K562 (cell line): ENCODE measurements at regions not wholly inside any gene's neighbourhood (a gene's known extent, or its start where the extent isn't known, plus 50 kb on each side); places are given as distances from the start of the nearest gene placed in this dataset.

Experiments
- ATAC-seq: fragments of 200-7000 bp; cut with Tn5 transposase; 3 replicates; pipeline ENCODE4 v1.9.1; 2020; ENCODE audit warnings: moderate library complexity
- BruUV-seq: library from RNA; stranded (reverse); fragments of 400-500 nt; replicated peaks from 2 replicates; lab custom pipeline; 2021; lab: Mats Ljungman, UMichigan
- CTCF ChIA-PET: fragments of 300-600 bp; formaldehyde crosslinking; extraction: SDS; loops from one replicate; lab custom pipeline; 2021; ENCODE audit warnings: low intra/inter-chr PET ratio; lab: Yijun Ruan, JAX
- POLR2A ChIA-PET: fragments of 300-600, 350-650 bp; sonication (Branson Sonifier 250); formaldehyde crosslinking; extraction: SDS; loops from one replicate; lab custom pipeline; 2021; ENCODE audit warnings: antibody characterized with exemption, inconsistent platforms; lab: Yijun Ruan, JAX
- DNase-seq, 4 experiments: peaks; one replicate each; pipeline versions ENCODE4 v3.0.0 to v3.0.0-alpha.2; 2011 to 2018; ENCODE audit warnings: low spot score in 3 of 4, mixed read lengths in 3 of 4; ENCODE audit errors: extremely low read depth in 1 of 4
- FAIRE-seq: peaks from 2 replicates; lab custom pipeline; 2011; peaks lifted over from hg19 to GRCh38; lab: Jason Lieb, UNC
- H2AFZ ChIP-seq: 2 replicates; pipeline ENCODE4 v1.6.0; 2011; ENCODE audit warnings: low read depth, low read length, control low read depth, inconsistent platforms
- H3K27ac ChIP-seq: fragments of 200-600 bp; 3 replicates; pipeline ENCODE4 v1.8.0; 2011; ENCODE audit warnings: low read depth, mild to moderate bottlenecking, control low read depth, inconsistent platforms, low read length, moderate library complexity, mixed read lengths; ENCODE audit errors: extremely low read depth
- H3K27me3 ChIP-seq, 2 experiments: fragments of 300-600 bp in 1 of 2; 2 replicates in 1 of 2; 3 replicates in 1 of 2; pipeline versions ENCODE4 v1.6.0 to v1.8.0; 2011; ENCODE audit warnings: inconsistent platforms in 2 of 2, low read length in 2 of 2, mild to moderate bottlenecking in 1 of 2, mixed read lengths in 1 of 2, moderate library complexity in 1 of 2; ENCODE audit not compliant: control insufficient read depth in 2 of 2, insufficient read depth in 2 of 2
- H3K36me3 ChIP-seq: fragments of 300-600 bp; 3 replicates; pipeline ENCODE4 v1.8.0; 2011; ENCODE audit warnings: mild to moderate bottlenecking, low read length, inconsistent platforms; ENCODE audit not compliant: control insufficient read depth, insufficient read depth
- H3K4me1 ChIP-seq, 2 experiments: fragments of 200-600 bp in 1 of 2; replicated peaks in 1 of 2; 2 replicates in 1 of 2; 3 replicates in 1 of 2; pipeline versions ENCODE4 v1.5.1 to v1.8.0; 2011; ENCODE audit warnings: inconsistent platforms in 2 of 2, low read length in 2 of 2, mild to moderate bottlenecking in 1 of 2, mixed read lengths in 1 of 2, moderate library complexity in 1 of 2; ENCODE audit not compliant: control insufficient read depth in 2 of 2, insufficient read depth in 2 of 2
- H3K4me2 ChIP-seq: 2 replicates; pipeline ENCODE4 v1.6.1; 2011; ENCODE audit warnings: low read length, control low read depth, inconsistent platforms, mixed read lengths; ENCODE audit not compliant: insufficient read depth
- H3K4me3 ChIP-seq: fragments of 200-600 bp; sonication (generic), shearing (Covaris generic); 2 replicates; pipeline ENCODE4 v1.5.1; 2016; ENCODE audit warnings: control low read depth, inconsistent platforms
- H3K79me2 ChIP-seq: fragments of 200-600 bp; 3 replicates; pipeline ENCODE4 v1.8.0; 2011; ENCODE audit warnings: low read length, inconsistent platforms; ENCODE audit not compliant: control insufficient read depth, insufficient read depth
- H3K9ac ChIP-seq, 2 experiments: 2 replicates each; pipeline versions ENCODE4 v1.6.0 to v1.6.1; 2011; ENCODE audit warnings: low read depth in 2 of 2, low read length in 2 of 2, control low read depth in 1 of 2, inconsistent platforms in 1 of 2, mild to moderate bottlenecking in 1 of 2, mixed read lengths in 1 of 2; ENCODE audit not compliant: insufficient read depth in 1 of 2
- H3K9me1 ChIP-seq: one replicate; pipeline ENCODE4 v1.6.0; 2011; ENCODE audit warnings: inconsistent platforms, mild to moderate bottlenecking, low read length, moderate library complexity; ENCODE audit not compliant: control insufficient read depth, insufficient read depth
- H3K9me3 ChIP-seq: replicated peaks from 2 replicates; pipeline ENCODE4 v1.5.1; 2011; ENCODE audit warnings: low read depth, low read length, inconsistent platforms; ENCODE audit not compliant: control insufficient read depth, insufficient read depth
- H4K20me1 ChIP-seq: replicated peaks from 2 replicates; pipeline ENCODE4 v1.6.1; 2011; ENCODE audit warnings: low read length, inconsistent platforms, mixed read lengths; ENCODE audit not compliant: control insufficient read depth, insufficient read depth
- GABPA ChIP-seq: fragments of 200-800 bp; sonication (Bioruptor generic); conservative IDR thresholded peaks from 2 replicates; pipeline ENCODE4 v1.6.1; 2016; ENCODE audit warnings: low read depth, missing genetic modification characterization, missing compliant biosample characterization
- NR1H2 ChIP-seq: sonication (generic); formaldehyde crosslinking; IDR thresholded peaks from 2 replicates; pipeline ENCODE4 v1.4.0; 2020; ENCODE audit warnings: mild to moderate bottlenecking, missing genetic modification reagents
- RUNX1 ChIP-seq: sonication (generic); IDR thresholded peaks from 2 replicates; pipeline ENCODE4 v1.6.1; 2016; ENCODE audit warnings: antibody characterized with exemption, low read depth
- TAF9B ChIP-seq: fragments of 450-650 bp; IDR thresholded peaks from 2 replicates; pipeline ENCODE4 v1.6.1; 2018; ENCODE audit warnings: mild to moderate bottlenecking; ENCODE audit not compliant: partially characterized antibody
- ZNF133 ChIP-seq: fragments of 250-450 bp; sonication (Bioruptor Pico); IDR thresholded peaks from 2 replicates; pipeline ENCODE4 v1.4.0; 2020; ENCODE audit warnings: mild to moderate bottlenecking
- WGBS: fragments of 100-300 bp; shearing (Covaris generic); methylation state at CpG from one replicate; pipeline ENCODE4 v1.1.6; 2016; ENCODE audit warnings: low coverage, mixed read lengths; ENCODE audit not compliant: insufficient coverage; ENCODE audit errors: missing lambda C conversion rate; 5-methylcytosine and 5-hydroxymethylcytosine counted together
- in situ Hi-C: fragments of 300-500 bp; cut with MboI; formaldehyde crosslinking; loops from 4 replicates; pipeline ENCODE4 v1.15.0; 2018; ENCODE audit warnings: inconsistent platforms, mixed read lengths
- intact Hi-C: fragments of 100-400 bp; cut with micrococcal nuclease; formaldehyde crosslinking; loops from 2 replicates; pipeline ENCODE4 v1.14.2; 2022
- TF ChIP-seq, protein P1 (sequence below): fragments of 450-650 bp; IDR thresholded peaks from one replicate; pipeline ENCODE4 v1.6.1; 2018; ENCODE audit warnings: mild to moderate bottlenecking, moderate library complexity; ENCODE audit not compliant: partially characterized antibody
- TF ChIP-seq, protein P2 (sequence below): fragments of 200-800 bp; sonication (Bioruptor generic); IDR thresholded peaks from 2 replicates; pipeline ENCODE4 v1.6.1; 2016; ENCODE audit warnings: missing genetic modification characterization, missing compliant biosample characterization

DNA sequence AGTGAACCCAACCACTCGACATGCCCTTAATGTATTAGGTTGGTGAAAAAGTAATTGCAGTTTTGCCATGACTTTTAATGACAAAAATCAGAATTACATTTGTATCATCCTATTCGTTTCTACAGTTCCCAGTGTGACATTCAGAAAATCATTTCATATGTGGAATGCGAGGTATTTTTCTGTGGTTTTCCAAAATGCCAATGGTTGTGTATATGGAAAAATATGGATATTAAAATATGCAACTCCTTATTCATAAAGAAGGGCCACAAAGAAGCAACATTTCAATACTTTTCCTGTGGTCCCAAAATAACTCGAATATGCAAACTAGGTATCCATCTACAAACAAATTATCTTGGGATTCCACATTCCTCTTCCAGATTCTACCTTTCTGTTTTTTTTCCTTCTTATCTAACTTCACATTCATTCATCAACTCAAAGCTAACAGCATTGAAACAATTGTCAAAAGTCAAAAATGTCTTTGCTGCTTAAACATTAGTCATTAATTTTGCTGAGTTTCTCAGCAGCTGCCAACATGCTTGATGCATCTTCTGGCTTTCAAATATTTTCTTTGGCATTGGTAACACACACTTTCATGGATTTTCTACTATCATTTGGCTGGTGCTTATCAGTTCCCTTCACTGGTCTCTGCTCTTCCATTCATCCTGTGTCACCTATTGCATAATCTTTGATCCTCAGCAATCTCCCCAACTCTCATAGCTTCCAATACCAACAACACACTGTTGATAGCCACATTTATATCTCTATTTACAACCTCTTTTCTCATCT lies 1445.4 kb downstream of the EFNB2 start:
- POLR2A ChIA-PET, result no interaction called here
- no peaks in the 10 kb centered on the region for H3K27me3 ChIP-seq
- ATAC-seq (no peak), DNase-seq (no peak), FAIRE-seq (no peak)
- no peak overlapping the region for H3K4me2 ChIP-seq
- H3K9me3 ChIP-seq, result no peaks in the 10 kb centered on the region
- no peak overlapping the region for H3K9ac ChIP-seq
- intact Hi-C loops, result no loop called here
- no peak overlapping the region for H3K4me3 ChIP-seq
- no peaks in the 10 kb centered on the region for H3K9me1 ChIP-seq
- in situ Hi-C loops, result no loop called here
- H3K36me3 ChIP-seq, result no peaks in the 10 kb centered on the region
- TF ChIP-seq RUNX1 (no peak), NR1H2 (CRISPR knock-in tag) (no peak), GABPA (tag) (no peak), TAF9B (no peak), ZNF133 (CRISPR knock-in tag) (no peak)
- TF ChIP-seq, protein P1, sequence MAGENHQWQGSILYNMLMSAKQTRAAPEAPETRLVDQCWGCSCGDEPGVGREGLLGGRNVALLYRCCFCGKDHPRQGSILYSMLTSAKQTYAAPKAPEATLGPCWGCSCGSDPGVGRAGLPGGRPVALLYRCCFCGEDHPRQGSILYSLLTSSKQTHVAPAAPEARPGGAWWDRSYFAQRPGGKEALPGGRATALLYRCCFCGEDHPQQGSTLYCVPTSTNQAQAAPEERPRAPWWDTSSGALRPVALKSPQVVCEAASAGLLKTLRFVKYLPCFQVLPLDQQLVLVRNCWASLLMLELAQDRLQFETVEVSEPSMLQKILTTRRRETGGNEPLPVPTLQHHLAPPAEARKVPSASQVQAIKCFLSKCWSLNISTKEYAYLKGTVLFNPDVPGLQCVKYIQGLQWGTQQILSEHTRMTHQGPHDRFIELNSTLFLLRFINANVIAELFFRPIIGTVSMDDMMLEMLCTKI, result no peak
- TF ChIP-seq, protein P2, sequence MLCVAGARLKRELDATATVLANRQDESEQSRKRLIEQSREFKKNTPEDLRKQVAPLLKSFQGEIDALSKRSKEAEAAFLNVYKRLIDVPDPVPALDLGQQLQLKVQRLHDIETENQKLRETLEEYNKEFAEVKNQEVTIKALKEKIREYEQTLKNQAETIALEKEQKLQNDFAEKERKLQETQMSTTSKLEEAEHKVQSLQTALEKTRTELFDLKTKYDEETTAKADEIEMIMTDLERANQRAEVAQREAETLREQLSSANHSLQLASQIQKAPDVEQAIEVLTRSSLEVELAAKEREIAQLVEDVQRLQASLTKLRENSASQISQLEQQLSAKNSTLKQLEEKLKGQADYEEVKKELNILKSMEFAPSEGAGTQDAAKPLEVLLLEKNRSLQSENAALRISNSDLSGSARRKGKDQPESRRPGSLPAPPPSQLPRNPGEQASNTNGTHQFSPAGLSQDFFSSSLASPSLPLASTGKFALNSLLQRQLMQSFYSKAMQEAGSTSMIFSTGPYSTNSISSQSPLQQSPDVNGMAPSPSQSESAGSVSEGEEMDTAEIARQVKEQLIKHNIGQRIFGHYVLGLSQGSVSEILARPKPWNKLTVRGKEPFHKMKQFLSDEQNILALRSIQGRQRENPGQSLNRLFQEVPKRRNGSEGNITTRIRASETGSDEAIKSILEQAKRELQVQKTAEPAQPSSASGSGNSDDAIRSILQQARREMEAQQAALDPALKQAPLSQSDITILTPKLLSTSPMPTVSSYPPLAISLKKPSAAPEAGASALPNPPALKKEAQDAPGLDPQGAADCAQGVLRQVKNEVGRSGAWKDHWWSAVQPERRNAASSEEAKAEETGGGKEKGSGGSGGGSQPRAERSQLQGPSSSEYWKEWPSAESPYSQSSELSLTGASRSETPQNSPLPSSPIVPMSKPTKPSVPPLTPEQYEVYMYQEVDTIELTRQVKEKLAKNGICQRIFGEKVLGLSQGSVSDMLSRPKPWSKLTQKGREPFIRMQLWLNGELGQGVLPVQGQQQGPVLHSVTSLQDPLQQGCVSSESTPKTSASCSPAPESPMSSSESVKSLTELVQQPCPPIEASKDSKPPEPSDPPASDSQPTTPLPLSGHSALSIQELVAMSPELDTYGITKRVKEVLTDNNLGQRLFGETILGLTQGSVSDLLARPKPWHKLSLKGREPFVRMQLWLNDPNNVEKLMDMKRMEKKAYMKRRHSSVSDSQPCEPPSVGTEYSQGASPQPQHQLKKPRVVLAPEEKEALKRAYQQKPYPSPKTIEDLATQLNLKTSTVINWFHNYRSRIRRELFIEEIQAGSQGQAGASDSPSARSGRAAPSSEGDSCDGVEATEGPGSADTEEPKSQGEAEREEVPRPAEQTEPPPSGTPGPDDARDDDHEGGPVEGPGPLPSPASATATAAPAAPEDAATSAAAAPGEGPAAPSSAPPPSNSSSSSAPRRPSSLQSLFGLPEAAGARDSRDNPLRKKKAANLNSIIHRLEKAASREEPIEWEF (CRISPR knock-in tag), result no peak
- no peak overlapping the region for H3K27ac ChIP-seq
- no peaks in the 10 kb centered on the region for H4K20me1 ChIP-seq
- 0% methylated on average over 4 of the region's 4 CpGs for WGBS
- CTCF ChIA-PET, result no interaction called here
- H2AFZ ChIP-seq, result no peak overlapping the region
- no TSS peak for BruUV-seq
- H3K79me2 ChIP-seq, result no peaks in the 10 kb centered on the region
- no peaks in the 10 kb centered on the region for H3K4me1 ChIP-seq
